ENCODE measurements at regions not wholly inside any gene's neighbourhood (a gene's known extent, or its start where the extent isn't known, plus 50 kb on each side); places are given as distances from the start of the nearest gene placed in this dataset.

DNA sequence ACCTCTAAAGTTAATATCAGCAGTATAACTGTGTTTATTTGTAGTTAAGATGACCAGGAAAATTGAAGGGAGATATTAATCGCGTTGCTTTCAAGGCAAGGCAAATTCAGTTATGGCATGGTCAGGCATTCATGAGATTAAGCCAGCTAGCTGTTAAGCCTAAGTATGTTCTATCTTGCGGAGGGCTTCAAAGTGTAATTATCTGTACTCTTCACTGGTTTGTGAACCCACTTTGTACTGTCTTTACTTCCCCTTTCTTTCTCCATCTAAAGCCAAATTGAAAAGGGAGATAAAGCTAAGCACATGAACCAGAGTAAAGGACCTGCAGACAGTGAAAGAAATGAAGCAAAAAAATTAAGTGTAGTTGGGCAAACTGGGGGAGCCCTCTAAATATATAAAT lies 483.1 kb upstream of the NRP1 start:
- TF ChIP-seq POLR2AphosphoS5 (IDR thresholded peaks at IDR 0.05; ENCODE audit: low read depth, low read length) = no peak
- no peak for TF ChIP-seq POLR2A (IDR thresholded peaks at IDR 0.05; ENCODE audit: low read depth, low read length)
- TF ChIP-seq SPI1 (IDR thresholded peaks at IDR 0.05; ENCODE audit: low read depth, low read length) = no peak
- TF ChIP-seq TAF1 (IDR thresholded peaks at IDR 0.05; ENCODE audit: low read depth, low read length) = no peak
- no peak for TF ChIP-seq PAX5 (IDR thresholded peaks at IDR 0.05; ENCODE audit: insufficient read depth, low read length, severe bottlenecking)
- no peak for TF ChIP-seq POU2F2 (IDR thresholded peaks at IDR 0.05; ENCODE audit: low read depth, low read length)

Measured in GM12891 (cell line).